Fibroblast of the aortic adventitia (primary cell): ENCODE measurements at regions not wholly inside any gene's neighbourhood (a gene's known extent, or its start where the extent isn't known, plus 50 kb on each side); places are given as distances from the start of the nearest gene placed in this dataset.

Source experiments
- DNase-seq: peaks from one replicate; pipeline ENCODE4 v3.0.0-alpha.2; 2010; ENCODE audit warnings: low read depth
- H3K4me3 ChIP-seq: 2 replicates; pipeline ENCODE4 v1.5.1; 2011; ENCODE audit warnings: low read depth, mild to moderate bottlenecking, control low read depth, low read length, moderate library complexity
- CTCF ChIP-seq: IDR thresholded peaks from 2 replicates; pipeline ENCODE4 v1.5.1; 2011; ENCODE audit warnings: mild to moderate bottlenecking, low read length, control low read depth, inconsistent platforms; ENCODE audit not compliant: insufficient read depth

DNA sequence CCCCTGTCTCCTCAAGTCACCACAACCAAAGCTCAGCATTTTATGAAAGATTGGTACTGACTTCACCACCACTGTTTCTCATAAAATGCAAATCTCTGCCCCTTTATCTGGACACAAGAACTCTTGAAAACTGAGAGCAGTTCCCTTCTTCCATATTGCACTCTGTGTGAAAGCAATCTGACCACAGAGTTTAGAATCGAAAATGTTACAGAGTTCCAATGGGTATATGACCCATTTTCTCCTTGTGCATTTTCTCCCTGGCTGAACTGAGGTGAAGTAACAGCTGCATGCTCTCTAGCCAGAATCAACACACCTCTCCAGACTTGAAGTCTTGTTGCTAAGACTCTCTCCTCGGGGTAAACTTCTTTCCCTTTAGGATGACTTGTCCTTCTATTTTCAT, 111.0 kb upstream of the PLCXD3 start:
- peak; percentile 11 for DNase-seq
- no peak for TF ChIP-seq CTCF
- no peak overlapping the region for H3K4me3 ChIP-seq

- TF ChIP-seq CTCF: no peak
- DNase-seq: no peak
- H3K4me3 ChIP-seq: no peak overlapping the region
Measured at GRCh38 chr5:41617843-41618515, 107.6 kb upstream of the PLCXD3 start.

GRCh38 chr5:41610386-41610785, 100.0 kb upstream of the PLCXD3 start:
- TF ChIP-seq CTCF: no peak
- H3K4me3 ChIP-seq: no peak overlapping the region
- no peak for DNase-seq

- no peak for DNase-seq
- no peak for TF ChIP-seq CTCF
- no peak overlapping the region for H3K4me3 ChIP-seq
Measured at GRCh38 chr5:41600731-41601130, 90.3 kb upstream of the PLCXD3 start.

- no peak overlapping the region for H3K4me3 ChIP-seq
- DNase-seq: peak; percentile 74
- no peak for TF ChIP-seq CTCF
Measured at GRCh38 chr5:41598011-41598410, 87.6 kb upstream of the PLCXD3 start.

DNA sequence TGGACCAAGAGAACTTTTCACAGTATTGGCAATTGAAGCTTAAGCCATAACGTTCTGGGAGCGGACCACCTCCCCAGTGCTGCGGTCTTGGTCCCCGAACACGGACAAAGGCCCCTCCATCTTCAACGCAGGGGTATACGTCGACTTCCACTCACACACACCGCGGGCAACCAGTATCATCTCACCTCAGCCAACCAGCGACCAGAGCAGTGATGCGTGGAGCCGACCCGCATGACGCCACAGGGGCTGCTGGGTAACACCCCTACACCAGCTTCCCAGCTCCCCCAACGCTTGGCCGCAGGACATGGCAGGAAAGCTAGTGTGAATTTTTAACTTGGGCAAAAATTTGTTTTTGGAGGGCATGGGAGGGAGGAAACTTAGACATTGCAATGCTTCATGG, 77.3 kb upstream of the PLCXD3 start:
- no peak for DNase-seq
- no peak for TF ChIP-seq CTCF

GRCh38 chr5:41575110-41575779, 64.8 kb upstream of the PLCXD3 start:
- TF ChIP-seq CTCF: no peak
- no peak overlapping the region for H3K4me3 ChIP-seq
- no peak for DNase-seq

More for the DNA sequence above, 77.3 kb upstream of the PLCXD3 start:
- no peak overlapping the region for H3K4me3 ChIP-seq
